Tibial nerve (tissue), 4 donors: ENCODE measurements at regions not wholly inside any gene's neighbourhood (a gene's known extent, or its start where the extent isn't known, plus 50 kb on each side); places are given as distances from the start of the nearest gene placed in this dataset.
"Not testable (repeated sequence)": the region's sequence is repeated elsewhere in the genome, so short reads cannot be mapped to it uniquely, and the experiment has no call there.

Source experiments
- DNase-seq, 2 donors: peaks; one replicate each; pipeline ENCODE4 v3.0.0-alpha.2; 2019; ENCODE audit warnings: low spot score in 2 of 2
- H3K27ac ChIP-seq, 4 donors: fragments of 200-600 bp; sonication (generic) in 3 of 4; one replicate each; pipeline ENCODE4 v1.5.1; 2017 to 2019; ENCODE audit warnings: mild to moderate bottlenecking in 1 of 4
- H3K27me3 ChIP-seq, 2 donors: fragments of 200-600 bp; sonication (generic) in 1 of 2; one replicate each; pipeline versions ENCODE4 v1.5.1 to v1.6.0; 2017 to 2019
- H3K36me3 ChIP-seq, 3 donors: fragments of 200-600 bp; sonication (generic); one replicate each; pipeline ENCODE4 v1.5.1; 2018 to 2019
- H3K4me1 ChIP-seq, 4 donors: fragments of 200-600 bp; sonication (generic) in 3 of 4; one replicate each; pipeline ENCODE4 v1.5.1; 2017 to 2019
- H3K4me3 ChIP-seq, 4 donors: fragments of 200-600 bp; sonication (generic) in 3 of 4; one replicate each; pipeline ENCODE4 v1.5.1; 2017 to 2019; ENCODE audit warnings: mild to moderate bottlenecking in 1 of 4, moderate library complexity in 1 of 4
- H3K9me3 ChIP-seq, 4 donors: fragments of 200-600 bp; sonication (generic) in 3 of 4; one replicate each; pipeline ENCODE4 v1.5.1; 2017 to 2019
- EP300 ChIP-seq, 2 donors: sonication (generic); formaldehyde crosslinking; IDR thresholded peaks; one replicate each; pipeline ENCODE4 v1.6.1; 2017; ENCODE audit warnings: antibody characterized with exemption in 2 of 2, mild to moderate bottlenecking in 1 of 2
- POLR2A ChIP-seq, 2 donors: fragments of 450-650 bp; IDR thresholded peaks; one replicate each; pipeline ENCODE4 v1.6.1; 2017; ENCODE audit warnings: antibody characterized with exemption in 2 of 2, mild to moderate bottlenecking in 2 of 2, moderate library complexity in 2 of 2
- WGBS, 2 donors: methylation state at CpG; one replicate each; pipeline ENCODE4 v1.1.5; 2018; 5-methylcytosine and 5-hydroxymethylcytosine counted together
- TF ChIP-seq, protein P1 (sequence below), 5 experiments: fragments of 200-600 bp in 3 of 5; fragments of 450-650 bp in 2 of 5; sonication (generic) in 3 of 5; IDR thresholded peaks; one replicate each; pipeline ENCODE4 v1.5.1; 2016 to 2019; ENCODE audit warnings: antibody characterized with exemption in 5 of 5, mild to moderate bottlenecking in 3 of 5, moderate library complexity in 2 of 5

- no peak for DNase-seq
- H3K36me3 ChIP-seq = no peaks in the 10 kb centered on the region
- no peak overlapping the region for H3K4me3 ChIP-seq
- no peaks in the 10 kb centered on the region for H3K27me3 ChIP-seq
- no peak overlapping the region for H3K27ac ChIP-seq
- no peaks in the 10 kb centered on the region for H3K4me1 ChIP-seq
- no peak for TF ChIP-seq EP300 (IDR thresholded peaks at IDR 0.05)
- TF ChIP-seq, protein P1, sequence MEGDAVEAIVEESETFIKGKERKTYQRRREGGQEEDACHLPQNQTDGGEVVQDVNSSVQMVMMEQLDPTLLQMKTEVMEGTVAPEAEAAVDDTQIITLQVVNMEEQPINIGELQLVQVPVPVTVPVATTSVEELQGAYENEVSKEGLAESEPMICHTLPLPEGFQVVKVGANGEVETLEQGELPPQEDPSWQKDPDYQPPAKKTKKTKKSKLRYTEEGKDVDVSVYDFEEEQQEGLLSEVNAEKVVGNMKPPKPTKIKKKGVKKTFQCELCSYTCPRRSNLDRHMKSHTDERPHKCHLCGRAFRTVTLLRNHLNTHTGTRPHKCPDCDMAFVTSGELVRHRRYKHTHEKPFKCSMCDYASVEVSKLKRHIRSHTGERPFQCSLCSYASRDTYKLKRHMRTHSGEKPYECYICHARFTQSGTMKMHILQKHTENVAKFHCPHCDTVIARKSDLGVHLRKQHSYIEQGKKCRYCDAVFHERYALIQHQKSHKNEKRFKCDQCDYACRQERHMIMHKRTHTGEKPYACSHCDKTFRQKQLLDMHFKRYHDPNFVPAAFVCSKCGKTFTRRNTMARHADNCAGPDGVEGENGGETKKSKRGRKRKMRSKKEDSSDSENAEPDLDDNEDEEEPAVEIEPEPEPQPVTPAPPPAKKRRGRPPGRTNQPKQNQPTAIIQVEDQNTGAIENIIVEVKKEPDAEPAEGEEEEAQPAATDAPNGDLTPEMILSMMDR (IDR thresholded peaks at IDR 0.05) = no peak
- no peak for TF ChIP-seq POLR2A (IDR thresholded peaks at IDR 0.05)
- H3K9me3 ChIP-seq = peaks cover 0 to 4% (median 0%) of the 10 kb centered on the region in 4 donors
- 82 to 87% methylated on average over 5 of the region's 5 CpGs for WGBS, 2 donors
Measured at GRCh38 chr4:178003098-178003657, 560.9 kb upstream of the AGA start.

GRCh38 chr4:178010596-178010995 is 568.4 kb upstream of the AGA start:
- WGBS, 2 donors = 70 to 76% methylated on average over 3 of the region's 3 CpGs
- H3K36me3 ChIP-seq = no peaks in the 10 kb centered on the region
- no peak overlapping the region for H3K4me3 ChIP-seq
- H3K27ac ChIP-seq = no peak overlapping the region
- peaks cover 0 to 4% (median 0%) of the 10 kb centered on the region in 4 donors for H3K9me3 ChIP-seq
- no peaks in the 10 kb centered on the region for H3K27me3 ChIP-seq
- TF ChIP-seq POLR2A (IDR thresholded peaks at IDR 0.05) (no peak), EP300 (IDR thresholded peaks at IDR 0.05) (no peak)
- TF ChIP-seq, protein P1 (IDR thresholded peaks at IDR 0.05) = no peak
- H3K4me1 ChIP-seq = no peaks in the 10 kb centered on the region
- no peak for DNase-seq

GRCh38 chr4:178015046-178015445 is 572.8 kb upstream of the AGA start:
- H3K36me3 ChIP-seq, DNase-seq, H3K9me3 ChIP-seq, H3K27ac ChIP-seq, H3K4me1 ChIP-seq, H3K27me3 ChIP-seq, H3K4me3 ChIP-seq: not testable (repeated sequence)
- 92 to 93% methylated on average over 27 of the region's 27 CpGs for WGBS, 2 donors

- peaks cover 0 to 4% (median 0%) of the 10 kb centered on the region in 4 donors for H3K9me3 ChIP-seq
- TF ChIP-seq POLR2A (IDR thresholded peaks at IDR 0.05) = no peak
- no peak for TF ChIP-seq EP300 (IDR thresholded peaks at IDR 0.05)
- TF ChIP-seq, protein P1 (IDR thresholded peaks at IDR 0.05) = no peak
- DNase-seq = no peak
- WGBS, 2 donors = 38 to 48% methylated on average over 3 of the region's 3 CpGs
- H3K27ac ChIP-seq = no peak overlapping the region
- H3K4me1 ChIP-seq = no peaks in the 10 kb centered on the region
- H3K27me3 ChIP-seq = no peaks in the 10 kb centered on the region
- H3K36me3 ChIP-seq = no peaks in the 10 kb centered on the region
- H3K4me3 ChIP-seq = no peak overlapping the region
Measured at GRCh38 chr4:178026999-178027398, 584.8 kb upstream of the AGA start.

DNA sequence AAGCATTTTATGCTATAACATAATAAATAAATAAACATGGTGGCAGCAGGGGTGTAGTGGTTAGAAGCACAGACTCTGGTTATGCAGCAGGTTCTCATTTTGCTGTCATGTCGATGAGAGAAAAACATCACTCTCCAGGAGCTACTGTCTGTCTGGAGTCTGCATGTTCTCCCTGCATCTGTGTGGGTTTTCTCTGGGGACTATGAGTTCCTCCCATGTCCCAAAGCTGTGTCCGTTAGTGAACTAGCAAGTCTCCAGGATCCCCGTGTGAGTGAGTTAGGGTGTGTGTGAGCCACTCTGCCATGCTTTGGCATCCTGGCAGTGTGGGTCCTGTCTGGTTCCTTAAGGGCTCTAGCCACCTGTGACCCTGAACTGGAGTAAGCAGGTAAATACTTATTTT is 585.6 kb upstream of the AGA start:
- Histone ChIP-seq H3K4me1 (no peaks in the 10 kb centered on the region), H3K27me3 (no peaks in the 10 kb centered on the region), H3K4me3 (no peak overlapping the region), H3K36me3 (no peaks in the 10 kb centered on the region), H3K27ac (no peak overlapping the region), H3K9me3 (peaks cover 0 to 4% (median 0%) of the 10 kb centered on the region in 4 donors)
- no peak for DNase-seq
- no peak for TF ChIP-seq POLR2A (IDR thresholded peaks at IDR 0.05)
- TF ChIP-seq, protein P1 (IDR thresholded peaks at IDR 0.05) = no peak
- no peak for TF ChIP-seq EP300 (IDR thresholded peaks at IDR 0.05)
- WGBS, 2 donors = 71 to 78% methylated on average over 3 of the region's 3 CpGs

DNA sequence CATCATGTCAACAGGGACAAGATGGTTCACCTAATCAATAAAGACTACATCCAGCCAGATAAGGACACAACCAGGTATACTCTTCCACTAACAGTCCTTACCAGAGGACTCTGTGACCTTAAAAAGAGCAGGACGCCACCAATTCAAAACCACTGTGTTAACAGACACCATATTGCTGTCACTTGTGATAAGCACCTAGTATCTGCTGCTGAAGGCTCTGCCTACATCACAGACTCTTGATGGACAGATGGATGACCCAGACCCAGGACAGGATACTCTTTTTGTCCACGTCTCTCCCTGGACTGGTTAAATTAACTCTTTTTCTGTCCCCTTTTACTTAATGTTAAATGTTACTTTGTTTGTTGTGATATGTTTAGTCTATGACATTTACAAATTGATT is 586.2 kb upstream of the AGA start:
- 63 to 69% methylated on average over 2 of the region's 2 CpGs for WGBS, 2 donors
- TF ChIP-seq POLR2A (IDR thresholded peaks at IDR 0.05) = no peak
- no peak for TF ChIP-seq EP300 (IDR thresholded peaks at IDR 0.05)
- TF ChIP-seq, protein P1 (IDR thresholded peaks at IDR 0.05) = no peak
- H3K4me3 ChIP-seq = no peak overlapping the region
- DNase-seq = no peak
- H3K9me3 ChIP-seq = peaks cover 0 to 4% (median 0%) of the 10 kb centered on the region in 4 donors
- H3K27me3 ChIP-seq = no peaks in the 10 kb centered on the region
- no peak overlapping the region for H3K27ac ChIP-seq
- no peaks in the 10 kb centered on the region for H3K36me3 ChIP-seq
- H3K4me1 ChIP-seq = no peaks in the 10 kb centered on the region
